B cell (primary cell): ENCODE measurements at regions not wholly inside any gene's neighbourhood (a gene's known extent, or its start where the extent isn't known, plus 50 kb on each side); places are given as distances from the start of the nearest gene placed in this dataset.

Experiments
- CTCF ChIP-seq: fragments of 200-600 bp; IDR thresholded peaks from one replicate; pipeline ENCODE4 v1.8.0; 2022; ENCODE audit warnings: antibody characterized with exemption, mild to moderate bottlenecking
- EZH2 ChIP-seq: IDR thresholded peaks from 2 replicates; pipeline ENCODE4 v1.6.1; 2012; ENCODE audit warnings: borderline replicate concordance, low read depth, mild to moderate bottlenecking, moderate library complexity, low read length; ENCODE audit not compliant: insufficient read depth, poor library complexity, severe bottlenecking

- TF ChIP-seq CTCF: no peak
- TF ChIP-seq EZH2: no peak
Measured at GRCh38 chr3:74370342-74370741, 244.1 kb downstream of the CNTN3 start.
